ENCODE measurements at regions not wholly inside any gene's neighbourhood (a gene's known extent, or its start where the extent isn't known, plus 50 kb on each side); places are given as distances from the start of the nearest gene placed in this dataset.

- TF ChIP-seq ZNF407 (IDR thresholded peaks at IDR 0.05; ENCODE audit: low read depth) (no peak), GABPA (tag; conservative IDR thresholded peaks at IDR 0.05; ENCODE audit: low read depth) (no peak), RBFOX2 (IDR thresholded peaks at IDR 0.05; ENCODE audit: low read depth, low read length) (no peak), MAFG (tag; conservative IDR thresholded peaks at IDR 0.05) (peak; percentile 67), CBX8 (IDR thresholded peaks at IDR 0.05; ENCODE audit: borderline replicate concordance, extremely low read depth, low read depth, low read length, poor library complexity, severe bottlenecking) (no peak), ZNF184 (CRISPR knock-in tag; IDR thresholded peaks at IDR 0.05) (no peak), ZNF316 (IDR thresholded peaks at IDR 0.05) (peak; percentile 87), NFE2 (IDR thresholded peaks at IDR 0.05; ENCODE audit: low read depth) (no peak), MAFK (IDR thresholded peaks at IDR 0.05; ENCODE audit: low read length) (peak; percentile 48; the same call in 1 of the 2 replicates), SRSF3 (IDR thresholded peaks at IDR 0.05; ENCODE audit: insufficient read depth, low read length) (no peak), SIN3A (IDR thresholded peaks at IDR 0.05; ENCODE audit: borderline replicate concordance in 2 of 2, control insufficient read depth in 1 of 2, low read depth in 2 of 2, low read length in 2 of 2) (no peak), DMBX1 (CRISPR knock-in tag; IDR thresholded peaks at IDR 0.05; ENCODE audit: borderline replicate concordance) (no peak), SMARCA4 (IDR thresholded peaks at IDR 0.05) (no peak), SAFB2 (IDR thresholded peaks at IDR 0.05; ENCODE audit: borderline replicate concordance, low read depth, low read length, severe bottlenecking) (no peak)
Observed at GRCh38 chr1:194164755-194165154, 978.3 kb upstream of the B3GALT2 start (continued).

All from K562 (cell line).